ENCODE measurements at regions not wholly inside any gene's neighbourhood (a gene's known extent, or its start where the extent isn't known, plus 50 kb on each side); places are given as distances from the start of the nearest gene placed in this dataset.

GRCh38 chr10:118955951-118956801 is 73.3 kb upstream of the NANOS1 start:
- TF ChIP-seq, protein P1, sequence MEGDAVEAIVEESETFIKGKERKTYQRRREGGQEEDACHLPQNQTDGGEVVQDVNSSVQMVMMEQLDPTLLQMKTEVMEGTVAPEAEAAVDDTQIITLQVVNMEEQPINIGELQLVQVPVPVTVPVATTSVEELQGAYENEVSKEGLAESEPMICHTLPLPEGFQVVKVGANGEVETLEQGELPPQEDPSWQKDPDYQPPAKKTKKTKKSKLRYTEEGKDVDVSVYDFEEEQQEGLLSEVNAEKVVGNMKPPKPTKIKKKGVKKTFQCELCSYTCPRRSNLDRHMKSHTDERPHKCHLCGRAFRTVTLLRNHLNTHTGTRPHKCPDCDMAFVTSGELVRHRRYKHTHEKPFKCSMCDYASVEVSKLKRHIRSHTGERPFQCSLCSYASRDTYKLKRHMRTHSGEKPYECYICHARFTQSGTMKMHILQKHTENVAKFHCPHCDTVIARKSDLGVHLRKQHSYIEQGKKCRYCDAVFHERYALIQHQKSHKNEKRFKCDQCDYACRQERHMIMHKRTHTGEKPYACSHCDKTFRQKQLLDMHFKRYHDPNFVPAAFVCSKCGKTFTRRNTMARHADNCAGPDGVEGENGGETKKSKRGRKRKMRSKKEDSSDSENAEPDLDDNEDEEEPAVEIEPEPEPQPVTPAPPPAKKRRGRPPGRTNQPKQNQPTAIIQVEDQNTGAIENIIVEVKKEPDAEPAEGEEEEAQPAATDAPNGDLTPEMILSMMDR (IDR thresholded peaks at IDR 0.05; ENCODE audit: borderline replicate concordance, control extremely low read depth, extremely low read depth, insufficient read depth, missing control alignments), result no peak
- peak; percentile 6 for DNase-seq (ENCODE audit: low spot score)
- in situ Hi-C loops (cut with MboI; ENCODE audit: low sequenced_read_pairs, unreplicated experiment), result no loop called here

DNA sequence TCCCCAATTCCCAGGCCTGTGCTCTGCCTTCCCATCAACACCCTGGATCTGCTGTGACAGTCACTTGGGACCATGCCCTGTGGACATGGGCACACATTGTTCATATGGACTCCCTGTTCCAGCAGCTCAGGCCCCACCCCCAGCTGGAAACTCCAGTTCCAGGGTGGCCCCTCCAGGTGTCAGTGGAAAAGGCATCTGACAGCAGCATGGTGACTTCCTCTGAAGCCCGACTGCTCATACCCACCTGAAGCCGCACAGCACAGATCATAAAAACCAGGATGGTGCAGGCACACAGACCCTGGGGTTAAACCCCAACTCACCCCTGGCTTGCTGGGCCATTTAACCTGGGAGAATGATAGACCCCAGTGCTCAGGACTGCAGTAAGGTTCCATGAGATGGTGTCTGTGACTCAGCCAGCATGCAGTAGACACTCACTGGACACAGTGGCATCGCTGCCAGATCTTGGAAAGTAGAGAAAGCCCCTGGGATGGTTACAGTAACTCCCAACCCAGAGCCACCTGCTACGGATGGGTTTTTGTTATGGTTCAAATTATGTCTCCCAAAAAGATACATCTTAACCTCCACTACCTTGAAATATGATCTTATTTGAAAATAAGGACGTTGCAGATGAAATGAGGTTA is 72.6 kb upstream of the NANOS1 start:
- TF ChIP-seq, protein P1 (IDR thresholded peaks at IDR 0.05; ENCODE audit: borderline replicate concordance, control extremely low read depth, extremely low read depth, insufficient read depth, missing control alignments), result no peak
- no peak for DNase-seq (ENCODE audit: low spot score)
- in situ Hi-C loops (cut with MboI; ENCODE audit: low sequenced_read_pairs, unreplicated experiment), result no loop called here

DNA sequence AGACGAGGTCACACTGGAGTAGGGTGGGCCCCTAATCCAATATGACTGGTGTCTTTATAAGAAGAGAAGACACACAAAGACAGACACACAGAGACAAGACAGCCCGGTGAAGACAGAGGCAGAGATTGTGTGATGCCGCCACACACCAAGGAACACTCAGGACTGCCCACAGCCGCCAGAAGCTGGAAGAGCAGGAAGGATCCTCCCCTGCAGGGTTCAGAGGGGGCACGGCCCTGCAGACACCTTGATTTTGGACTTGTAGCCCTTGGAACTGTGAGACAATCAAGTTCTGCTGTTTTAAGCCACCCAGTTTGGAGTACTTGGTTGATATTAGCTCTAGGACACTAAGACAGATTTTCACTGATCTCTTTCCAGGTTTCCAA is 72.1 kb upstream of the NANOS1 start:
- in situ Hi-C loops (cut with MboI; ENCODE audit: low sequenced_read_pairs, unreplicated experiment), result no loop called here
- DNase-seq (ENCODE audit: low spot score), result no peak
- TF ChIP-seq, protein P1 (IDR thresholded peaks at IDR 0.05; ENCODE audit: borderline replicate concordance, control extremely low read depth, extremely low read depth, insufficient read depth, missing control alignments), result no peak

- in situ Hi-C loops (cut with MboI; ENCODE audit: low sequenced_read_pairs, unreplicated experiment), result no loop called here
- TF ChIP-seq, protein P1 (IDR thresholded peaks at IDR 0.05; ENCODE audit: borderline replicate concordance, control extremely low read depth, extremely low read depth, insufficient read depth, missing control alignments), result no peak
- no peak for DNase-seq (ENCODE audit: low spot score)
Measured at GRCh38 chr10:118957966-118958365, 71.5 kb upstream of the NANOS1 start.

DNA sequence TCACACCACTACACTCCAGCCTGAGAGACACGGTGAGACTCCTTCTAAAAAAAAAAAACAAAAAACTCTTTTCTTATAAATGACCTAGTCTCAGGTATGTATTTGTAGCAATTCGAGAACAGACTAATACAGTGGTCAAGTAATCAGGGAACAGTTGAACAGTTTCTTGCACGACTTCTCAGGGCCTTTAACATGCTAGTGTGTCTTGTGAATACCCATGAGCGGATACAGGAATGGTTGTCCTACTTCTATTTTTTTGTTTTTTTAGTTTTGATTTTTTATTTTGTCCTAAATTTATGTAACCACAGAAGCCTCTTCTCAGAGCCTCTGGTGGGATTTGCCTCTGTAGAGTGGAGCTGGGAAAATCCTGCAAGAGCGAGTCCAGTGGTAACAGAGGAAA is 71.0 kb upstream of the NANOS1 start:
- TF ChIP-seq, protein P1 (IDR thresholded peaks at IDR 0.05; ENCODE audit: borderline replicate concordance, control extremely low read depth, extremely low read depth, insufficient read depth, missing control alignments), result no peak
- DNase-seq (ENCODE audit: low spot score), result no peak
- in situ Hi-C loops (cut with MboI; ENCODE audit: low sequenced_read_pairs, unreplicated experiment), result no loop called here

GRCh38 chr10:118958984-118959925 is 70.3 kb upstream of the NANOS1 start:
- no peak for DNase-seq (ENCODE audit: low spot score)
- TF ChIP-seq, protein P1 (IDR thresholded peaks at IDR 0.05; ENCODE audit: borderline replicate concordance, control extremely low read depth, extremely low read depth, insufficient read depth, missing control alignments), result no peak
- in situ Hi-C loops (cut with MboI; ENCODE audit: low sequenced_read_pairs, unreplicated experiment), result no loop called here

All from GM13976 (cell line).